ENCODE measurements at regions not wholly inside any gene's neighbourhood (a gene's known extent, or its start where the extent isn't known, plus 50 kb on each side); places are given as distances from the start of the nearest gene placed in this dataset.

DNA sequence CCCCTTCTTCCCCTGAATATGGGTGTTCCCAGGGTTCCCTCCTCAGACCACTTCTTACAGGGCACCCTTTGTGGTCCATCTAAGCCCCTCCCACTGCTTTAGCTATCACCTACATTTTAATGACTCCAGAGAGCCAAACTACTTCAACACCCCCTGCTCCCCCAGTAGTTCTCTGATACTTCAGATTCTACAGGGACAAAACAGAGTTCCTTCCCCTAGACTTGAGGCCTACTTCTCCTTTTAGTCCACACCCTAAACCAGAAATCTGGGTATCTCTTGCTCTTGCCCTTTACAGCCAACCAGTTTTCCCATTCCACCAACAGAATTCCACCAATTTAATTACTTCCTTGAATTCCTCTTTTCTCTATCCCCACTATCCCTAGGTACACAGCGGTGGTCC, 107.2 kb downstream of the KCNRG start:
- H3K4me1 ChIP-seq (ENCODE audit: control insufficient read depth in 2 of 2, insufficient read depth in 2 of 2, low read length in 1 of 2), result peaks cover 0 to 4% of the 10 kb centered on the region in 2 donors
- H3K27me3 ChIP-seq (ENCODE audit: control insufficient read depth in 1 of 2, insufficient read depth in 2 of 2, low read length in 2 of 2), result no peaks in the 10 kb centered on the region
- WGBS, 2 donors, result 95 to 96% methylated on average over 1 of the region's 1 CpG
- H3K27ac ChIP-seq (ENCODE audit: low read depth in 2 of 2, low read length in 1 of 2), result no peak overlapping the region
- H3K36me3 ChIP-seq (ENCODE audit: control insufficient read depth in 2 of 2, insufficient read depth in 2 of 2, low read length in 1 of 2), result no peaks in the 10 kb centered on the region
- H3K4me3 ChIP-seq (ENCODE audit: low read depth in 1 of 2, low read length in 2 of 2), result no peak overlapping the region
- no peaks in the 10 kb centered on the region for H3K9me3 ChIP-seq (ENCODE audit: control insufficient read depth in 2 of 2, insufficient read depth in 1 of 2, low read depth in 1 of 2, low read length in 1 of 2)

DNA sequence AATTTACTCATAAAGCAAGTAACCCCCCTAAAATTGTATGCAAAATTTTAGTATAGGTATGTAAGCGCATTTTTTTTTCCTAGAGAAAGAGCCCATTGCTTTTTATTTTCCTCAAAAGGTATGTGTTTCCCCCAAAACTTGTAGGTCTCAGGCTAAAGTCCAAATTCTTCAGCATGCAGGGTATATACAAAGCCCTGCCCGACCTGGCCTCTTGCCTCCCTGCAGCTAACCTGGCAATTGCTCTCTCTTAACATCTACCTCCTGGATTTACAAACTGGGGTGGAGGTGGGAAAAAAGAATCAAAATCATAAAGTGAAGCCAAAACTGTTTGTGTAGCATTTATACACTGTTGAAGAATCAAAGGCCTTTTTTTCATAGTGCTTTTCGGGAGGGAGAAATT, 107.8 kb downstream of the KCNRG start:
- no peak overlapping the region for H3K27ac ChIP-seq (ENCODE audit: low read depth in 2 of 2, low read length in 1 of 2)
- no peaks in the 10 kb centered on the region for H3K36me3 ChIP-seq (ENCODE audit: control insufficient read depth in 2 of 2, insufficient read depth in 2 of 2, low read length in 1 of 2)
- H3K4me1 ChIP-seq (ENCODE audit: control insufficient read depth in 2 of 2, insufficient read depth in 2 of 2, low read length in 1 of 2), result peaks cover 0 to 6% of the 10 kb centered on the region in 2 donors
- no peaks in the 10 kb centered on the region for H3K27me3 ChIP-seq (ENCODE audit: control insufficient read depth in 1 of 2, insufficient read depth in 2 of 2, low read length in 2 of 2)
- 58 to 62% methylated on average over 3 of the region's 3 CpGs for WGBS, 2 donors
- H3K9me3 ChIP-seq (ENCODE audit: control insufficient read depth in 2 of 2, insufficient read depth in 1 of 2, low read depth in 1 of 2, low read length in 1 of 2), result no peaks in the 10 kb centered on the region
- H3K4me3 ChIP-seq (ENCODE audit: low read depth in 1 of 2, low read length in 2 of 2), result no peak overlapping the region

DNA sequence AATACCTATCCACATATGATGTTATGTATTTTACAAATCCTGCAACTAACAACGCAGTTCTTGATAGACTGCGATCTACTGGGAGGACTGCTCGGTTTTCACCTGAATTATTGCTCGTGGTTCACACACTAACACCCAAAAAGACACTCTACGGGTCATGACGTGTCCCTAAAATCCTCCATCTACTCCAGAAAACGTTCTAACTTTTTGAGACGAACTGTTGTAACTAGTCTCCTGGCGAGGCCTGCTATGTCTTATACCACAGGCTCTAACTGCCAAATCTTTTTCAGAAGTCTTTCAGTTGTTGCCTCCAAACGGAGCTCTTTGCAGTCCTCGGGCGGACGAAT, 108.2 kb downstream of the KCNRG start:
- H3K36me3 ChIP-seq (ENCODE audit: control insufficient read depth in 2 of 2, insufficient read depth in 2 of 2, low read length in 1 of 2), result no peaks in the 10 kb centered on the region
- H3K9me3 ChIP-seq (ENCODE audit: control insufficient read depth in 2 of 2, insufficient read depth in 1 of 2, low read depth in 1 of 2, low read length in 1 of 2), result no peaks in the 10 kb centered on the region
- H3K4me3 ChIP-seq (ENCODE audit: low read depth in 1 of 2, low read length in 2 of 2), result peak overlapping the region; percentile 68 to 86
- H3K27ac ChIP-seq (ENCODE audit: low read depth in 2 of 2, low read length in 1 of 2), result peak overlapping the region; percentile 98 to 99
- peaks cover 0 to 7% of the 10 kb centered on the region in 2 donors for H3K4me1 ChIP-seq (ENCODE audit: control insufficient read depth in 2 of 2, insufficient read depth in 2 of 2, low read length in 1 of 2)
- 7% methylated on average over 13 of the region's 13 CpGs for WGBS, 2 donors
- H3K27me3 ChIP-seq (ENCODE audit: control insufficient read depth in 1 of 2, insufficient read depth in 2 of 2, low read length in 2 of 2), result no peaks in the 10 kb centered on the region

DNA sequence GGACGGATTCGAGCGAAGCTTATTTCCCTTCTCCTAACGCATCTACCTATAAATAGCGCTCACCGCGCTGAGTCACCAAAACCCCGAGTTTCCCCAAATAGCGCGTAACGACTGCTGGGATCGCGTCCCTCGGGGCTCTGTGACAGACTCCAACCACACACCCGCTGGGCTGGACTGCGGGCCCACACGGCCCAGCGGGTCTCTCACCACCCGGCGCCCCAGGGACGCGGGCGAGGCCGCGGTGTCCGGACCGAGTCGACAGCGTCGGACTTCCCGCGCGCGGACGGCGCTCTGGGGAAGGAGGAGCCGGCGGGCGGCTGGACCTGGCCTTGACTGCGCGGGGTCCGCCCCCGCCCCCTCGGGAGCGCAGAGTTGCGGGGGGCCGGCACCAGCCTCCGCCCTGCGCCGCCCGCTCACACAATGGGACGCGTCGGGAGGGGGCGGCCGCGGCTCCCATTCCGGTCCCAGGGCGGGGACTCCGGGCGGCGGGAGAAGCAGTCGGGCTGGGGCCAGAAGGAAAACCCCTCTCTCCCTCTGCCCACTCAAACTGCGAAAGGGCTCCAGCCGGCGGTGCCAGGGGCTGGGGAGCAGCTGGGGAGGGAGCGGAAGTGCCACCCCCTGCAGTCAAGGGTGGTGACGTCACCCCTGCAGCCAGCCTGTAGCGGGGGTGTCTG, 108.8 kb downstream of the KCNRG start:
- 0 to 1% methylated on average over 69 of the region's 69 CpGs for WGBS, 2 donors

DNA sequence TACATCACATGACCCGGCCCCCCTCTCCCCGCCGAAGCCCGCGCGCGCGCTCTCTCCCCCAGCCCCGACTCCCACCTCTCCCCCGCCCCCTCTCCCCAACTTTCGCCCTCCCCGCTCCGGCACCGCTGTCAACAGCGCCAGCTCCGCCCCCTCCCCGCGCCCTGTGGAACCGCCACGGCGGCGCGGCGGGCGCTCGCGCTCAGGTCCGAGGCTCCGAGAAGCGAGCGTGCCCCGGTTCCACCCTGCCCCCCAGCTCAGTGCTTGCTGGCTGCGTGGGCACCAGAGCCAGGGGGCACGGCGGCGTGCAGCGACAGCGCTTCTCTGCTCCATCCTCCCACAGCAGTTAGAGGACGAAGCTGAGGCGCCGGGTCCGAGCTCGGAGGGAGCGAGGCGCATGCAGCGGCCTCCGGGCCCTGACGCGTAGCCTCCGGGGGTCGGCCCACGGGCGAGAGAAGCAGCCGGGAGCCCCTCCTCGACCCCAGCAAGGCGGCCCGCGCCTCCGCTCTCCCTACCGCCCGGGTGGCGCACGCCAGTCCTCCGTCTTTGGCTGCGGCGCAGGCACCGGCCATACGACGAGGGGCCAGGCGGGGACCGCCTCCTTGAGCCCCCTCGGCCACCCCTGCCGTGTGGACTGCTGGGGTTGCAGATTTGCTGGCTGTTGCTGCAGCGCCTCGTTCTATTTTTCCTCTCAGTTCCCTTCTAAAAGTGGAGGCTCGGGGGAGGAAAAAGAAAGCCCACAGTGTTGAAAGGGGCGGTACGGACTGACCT, 109.5 kb downstream of the KCNRG start:
- no peaks in the 10 kb centered on the region for H3K27me3 ChIP-seq (ENCODE audit: control insufficient read depth in 1 of 2, insufficient read depth in 2 of 2, low read length in 2 of 2)
- H3K9me3 ChIP-seq (ENCODE audit: control insufficient read depth in 2 of 2, insufficient read depth in 1 of 2, low read depth in 1 of 2, low read length in 1 of 2), result no peaks in the 10 kb centered on the region
- 1% methylated on average over 64 to 78 of the region's 78 CpGs for WGBS, 2 donors
- H3K27ac ChIP-seq (ENCODE audit: low read depth in 2 of 2, low read length in 1 of 2), result peak overlapping the region; percentile 98 to 99
- H3K4me1 ChIP-seq (ENCODE audit: control insufficient read depth in 2 of 2, insufficient read depth in 2 of 2, low read length in 1 of 2), result peaks cover 0 to 7% of the 10 kb centered on the region in 2 donors
- H3K4me3 ChIP-seq (ENCODE audit: low read depth in 1 of 2, low read length in 2 of 2), result peak overlapping the region; percentile 68 to 95
- no peaks in the 10 kb centered on the region for H3K36me3 ChIP-seq (ENCODE audit: control insufficient read depth in 2 of 2, insufficient read depth in 2 of 2, low read length in 1 of 2)

More for the DNA sequence above, 108.8 kb downstream of the KCNRG start:
- Histone ChIP-seq H3K4me3 (ENCODE audit: low read depth in 1 of 2, low read length in 2 of 2) (peak overlapping the region; percentile 68 to 86), H3K4me1 (ENCODE audit: control insufficient read depth in 2 of 2, insufficient read depth in 2 of 2, low read length in 1 of 2) (peaks cover 0 to 7% of the 10 kb centered on the region in 2 donors), H3K9me3 (ENCODE audit: control insufficient read depth in 2 of 2, insufficient read depth in 1 of 2, low read depth in 1 of 2, low read length in 1 of 2) (no peaks in the 10 kb centered on the region), H3K36me3 (ENCODE audit: control insufficient read depth in 2 of 2, insufficient read depth in 2 of 2, low read length in 1 of 2) (no peaks in the 10 kb centered on the region), H3K27me3 (ENCODE audit: control insufficient read depth in 1 of 2, insufficient read depth in 2 of 2, low read length in 2 of 2) (no peaks in the 10 kb centered on the region), H3K27ac (ENCODE audit: low read depth in 2 of 2, low read length in 1 of 2) (peak overlapping the region; percentile 98 to 99)

DNA sequence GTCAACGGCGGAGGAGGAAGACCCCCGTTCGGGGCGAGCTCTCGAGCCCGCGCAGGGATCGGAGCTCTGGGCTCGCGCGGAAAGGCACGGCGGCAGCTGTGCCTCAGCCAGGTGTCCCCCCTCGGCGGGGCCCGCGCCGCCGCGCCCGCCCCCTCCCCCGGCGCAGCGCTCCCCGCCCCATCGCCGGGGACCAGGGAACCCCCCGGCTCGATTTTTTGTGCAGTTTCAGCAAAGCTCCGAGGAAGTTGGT, 110.0 kb downstream of the KCNRG start:
- Histone ChIP-seq H3K36me3 (ENCODE audit: control insufficient read depth in 2 of 2, insufficient read depth in 2 of 2, low read length in 1 of 2) (no peaks in the 10 kb centered on the region), H3K4me1 (ENCODE audit: control insufficient read depth in 2 of 2, insufficient read depth in 2 of 2, low read length in 1 of 2) (peaks cover 0 to 7% of the 10 kb centered on the region in 2 donors), H3K4me3 (ENCODE audit: low read depth in 1 of 2, low read length in 2 of 2) (peak overlapping the region; percentile 68 to 95), H3K9me3 (ENCODE audit: control insufficient read depth in 2 of 2, insufficient read depth in 1 of 2, low read depth in 1 of 2, low read length in 1 of 2) (no peaks in the 10 kb centered on the region), H3K27me3 (ENCODE audit: control insufficient read depth in 1 of 2, insufficient read depth in 2 of 2, low read length in 2 of 2) (no peaks in the 10 kb centered on the region), H3K27ac (ENCODE audit: low read depth in 2 of 2, low read length in 1 of 2) (peak overlapping the region; percentile 98 to 99)
- WGBS, 2 donors, result 2% methylated on average over 20 to 31 of the region's 31 CpGs

DNA sequence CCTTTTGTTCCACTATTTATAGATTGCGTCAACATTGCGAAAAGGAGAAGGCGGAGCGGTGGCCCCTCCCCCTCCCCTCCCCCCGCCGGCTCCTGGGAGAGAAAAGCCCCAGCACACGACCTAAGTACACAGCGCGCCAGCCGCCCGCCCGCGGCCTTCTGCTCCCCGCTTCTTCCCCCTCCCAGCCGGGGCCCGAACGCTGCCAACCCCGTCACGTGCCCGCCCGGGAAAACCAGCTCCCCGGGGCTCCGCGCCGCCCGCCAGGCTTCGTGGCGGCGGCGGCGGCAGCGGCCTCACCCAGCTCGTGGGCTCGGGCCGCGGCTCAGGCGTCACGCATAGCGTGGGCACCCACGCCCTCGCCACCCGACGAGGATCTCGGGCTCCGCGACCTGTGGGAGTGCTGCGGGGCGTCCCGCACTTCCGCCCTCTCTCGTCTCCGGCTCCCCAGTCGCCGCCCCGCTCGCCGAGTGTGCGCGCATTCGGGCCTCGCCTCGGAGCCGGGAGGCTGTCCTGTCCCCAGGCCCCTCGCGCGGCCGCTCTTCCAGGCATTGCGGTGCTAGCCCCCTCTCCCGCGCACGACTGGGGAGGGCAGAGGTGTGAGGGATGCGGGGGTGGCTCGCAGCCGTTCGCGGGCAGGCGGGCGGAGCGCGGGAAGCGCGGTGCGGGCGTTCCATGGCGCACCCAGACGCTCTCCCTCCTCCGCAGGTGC, 110.5 kb downstream of the KCNRG start:
- H3K27me3 ChIP-seq (ENCODE audit: control insufficient read depth in 1 of 2, insufficient read depth in 2 of 2, low read length in 2 of 2), result no peaks in the 10 kb centered on the region
- peak overlapping the region; percentile 68 to 95 for H3K4me3 ChIP-seq (ENCODE audit: low read depth in 1 of 2, low read length in 2 of 2)
- peak overlapping the region; percentile 98 to 99 for H3K27ac ChIP-seq (ENCODE audit: low read depth in 2 of 2, low read length in 1 of 2)
- 1% methylated on average over 86 to 87 of the region's 87 CpGs for WGBS, 2 donors
- peaks cover 0 to 7% of the 10 kb centered on the region in 2 donors for H3K4me1 ChIP-seq (ENCODE audit: control insufficient read depth in 2 of 2, insufficient read depth in 2 of 2, low read length in 1 of 2)
- no peaks in the 10 kb centered on the region for H3K36me3 ChIP-seq (ENCODE audit: control insufficient read depth in 2 of 2, insufficient read depth in 2 of 2, low read length in 1 of 2)
- no peaks in the 10 kb centered on the region for H3K9me3 ChIP-seq (ENCODE audit: control insufficient read depth in 2 of 2, insufficient read depth in 1 of 2, low read depth in 1 of 2, low read length in 1 of 2)

DNA sequence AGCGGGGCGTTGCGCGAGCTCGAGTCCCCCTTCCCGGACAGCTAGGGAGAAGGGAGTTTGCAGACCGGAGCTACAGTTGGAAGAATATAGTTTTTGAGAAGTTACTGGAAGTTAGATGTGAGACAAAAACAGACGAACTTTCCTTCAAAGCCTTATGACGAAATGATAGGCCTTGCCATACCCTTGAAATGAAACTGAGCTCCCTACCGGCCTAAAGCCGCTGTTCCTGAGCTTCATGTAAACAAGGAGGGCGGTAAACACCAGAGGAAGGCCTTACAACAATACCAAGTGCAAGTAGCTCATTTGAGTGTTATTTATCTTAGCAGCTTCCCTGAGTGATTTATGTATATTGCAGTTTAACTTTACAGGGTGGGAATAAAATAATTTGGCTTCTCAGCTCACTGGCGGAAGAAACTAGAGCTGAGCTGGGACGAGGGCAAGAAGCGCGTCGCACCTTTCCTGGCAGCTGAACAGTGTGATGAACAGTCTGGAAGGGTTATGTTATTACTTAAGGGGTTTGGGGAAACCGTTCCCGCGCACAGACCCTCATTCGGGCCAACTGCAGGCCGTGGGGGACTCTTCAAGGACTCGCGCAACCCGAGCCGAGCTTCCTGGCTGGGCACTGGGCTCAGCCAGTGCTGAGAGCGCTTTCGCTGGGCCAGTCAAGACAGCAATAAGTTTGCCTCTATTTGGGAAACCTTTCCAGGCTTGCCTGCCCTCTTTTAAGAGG, 111.2 kb downstream of the KCNRG start:
- Histone ChIP-seq H3K27me3 (ENCODE audit: control insufficient read depth in 1 of 2, insufficient read depth in 2 of 2, low read length in 2 of 2) (no peaks in the 10 kb centered on the region), H3K4me1 (ENCODE audit: control insufficient read depth in 2 of 2, insufficient read depth in 2 of 2, low read length in 1 of 2) (peaks cover 0 to 7% of the 10 kb centered on the region in 2 donors), H3K4me3 (ENCODE audit: low read depth in 1 of 2, low read length in 2 of 2) (peak overlapping the region; percentile 68 to 95), H3K9me3 (ENCODE audit: control insufficient read depth in 2 of 2, insufficient read depth in 1 of 2, low read depth in 1 of 2, low read length in 1 of 2) (no peaks in the 10 kb centered on the region), H3K27ac (ENCODE audit: low read depth in 2 of 2, low read length in 1 of 2) (peak overlapping the region; percentile 98 to 99), H3K36me3 (ENCODE audit: control insufficient read depth in 2 of 2, insufficient read depth in 2 of 2, low read length in 1 of 2) (no peaks in the 10 kb centered on the region)
- 59 to 61% methylated on average over 27 to 28 of the region's 28 CpGs for WGBS, 2 donors

DNA sequence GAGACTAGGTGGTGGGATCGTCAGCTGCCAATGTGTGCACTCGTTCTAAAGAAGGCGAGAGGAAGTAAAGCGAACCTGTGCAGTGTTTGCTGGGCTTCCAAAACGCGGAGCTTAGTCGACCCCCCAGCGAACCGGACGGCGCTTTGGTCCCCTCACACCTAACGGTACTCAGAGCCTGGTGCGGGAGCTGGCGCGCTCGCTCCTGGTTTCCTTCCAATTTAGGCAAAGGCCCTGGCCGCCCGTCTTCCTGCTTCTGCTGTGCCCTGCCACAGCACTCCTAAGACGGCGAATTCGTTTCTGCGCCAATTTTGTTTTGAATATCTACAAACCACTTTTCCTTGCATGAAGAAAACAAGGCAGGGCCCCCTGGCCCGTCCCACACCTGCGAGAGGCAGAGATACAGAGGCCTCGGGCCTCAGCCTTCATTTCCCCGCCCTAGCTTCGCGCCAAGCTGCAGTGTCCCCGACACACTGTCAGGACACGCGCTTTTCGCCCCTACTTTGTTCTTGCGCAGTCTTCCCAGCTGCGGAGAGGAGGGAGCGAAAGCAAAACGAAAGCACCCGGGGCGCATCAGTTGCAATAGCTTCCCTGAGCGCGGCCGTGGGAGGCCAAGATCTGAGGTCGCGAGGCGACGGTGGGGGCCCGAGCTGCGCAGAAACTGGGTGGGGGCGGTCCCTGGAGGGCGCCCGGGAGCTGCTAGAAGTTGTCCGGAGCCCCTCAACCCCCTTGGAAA, 111.9 kb downstream of the KCNRG start:
- Histone ChIP-seq H3K9me3 (ENCODE audit: control insufficient read depth in 2 of 2, insufficient read depth in 1 of 2, low read depth in 1 of 2, low read length in 1 of 2) (no peaks in the 10 kb centered on the region), H3K27ac (ENCODE audit: low read depth in 2 of 2, low read length in 1 of 2) (no peak overlapping the region), H3K36me3 (ENCODE audit: control insufficient read depth in 2 of 2, insufficient read depth in 2 of 2, low read length in 1 of 2) (no peaks in the 10 kb centered on the region), H3K4me3 (ENCODE audit: low read depth in 1 of 2, low read length in 2 of 2) (peak overlapping the region; percentile 38 to 48), H3K4me1 (ENCODE audit: control insufficient read depth in 2 of 2, insufficient read depth in 2 of 2, low read length in 1 of 2) (peaks cover 0 to 7% of the 10 kb centered on the region in 2 donors), H3K27me3 (ENCODE audit: control insufficient read depth in 1 of 2, insufficient read depth in 2 of 2, low read length in 2 of 2) (peaks cover 0 to 2% of the 10 kb centered on the region in 2 donors)
- WGBS, 2 donors, result 40 to 46% methylated on average over 50 to 51 of the region's 51 CpGs
